H9 (cell line): ENCODE measurements at regions not wholly inside any gene's neighbourhood (a gene's known extent, or its start where the extent isn't known, plus 50 kb on each side); places are given as distances from the start of the nearest gene placed in this dataset.

Experiments
- DNase-seq: peaks from one replicate; pipeline ENCODE4 v3.0.0-alpha.2; 2017
- H2AFZ ChIP-seq: one replicate; pipeline ENCODE4 v1.6.1; 2013; ENCODE audit warnings: mild to moderate bottlenecking, low read length, control low read depth, moderate library complexity
- H2AK5ac ChIP-seq: 2 replicates; pipeline ENCODE4 v1.6.1; 2013; ENCODE audit warnings: low read length, control low read depth, mixed read lengths; ENCODE audit not compliant: insufficient read length
- H2BK120ac ChIP-seq: one replicate; pipeline ENCODE4 v1.6.1; 2013; ENCODE audit warnings: low read depth, mild to moderate bottlenecking, low read length, control low read depth, inconsistent platforms; ENCODE audit not compliant: poor library complexity, severe bottlenecking
- H2BK12ac ChIP-seq: 2 replicates; pipeline ENCODE4 v1.6.1; 2013; ENCODE audit warnings: low read length, control low read depth, mixed read lengths, low read depth; ENCODE audit not compliant: insufficient read length
- H2BK15ac ChIP-seq: 2 replicates; pipeline ENCODE4 v1.6.1; 2013; ENCODE audit warnings: low read depth, low read length, control low read depth
- H2BK20ac ChIP-seq: one replicate; pipeline ENCODE4 v1.6.1; 2013; ENCODE audit warnings: low read depth, mild to moderate bottlenecking, low read length, control low read depth, inconsistent platforms; ENCODE audit not compliant: poor library complexity, severe bottlenecking
- H2BK5ac ChIP-seq: 2 replicates; pipeline ENCODE4 v1.6.1; 2013; ENCODE audit warnings: low read length, control low read depth, mixed read lengths; ENCODE audit not compliant: insufficient read length
- H3K14ac ChIP-seq: 2 replicates; pipeline ENCODE4 v1.6.1; 2013; ENCODE audit warnings: low read length, control low read depth; ENCODE audit not compliant: insufficient read depth
- H3K18ac ChIP-seq: 2 replicates; pipeline ENCODE4 v1.6.1; 2013; ENCODE audit warnings: low read depth, mild to moderate bottlenecking, mixed read lengths, low read length, control low read depth; ENCODE audit not compliant: insufficient read length
- H3K23ac ChIP-seq: 2 replicates; pipeline ENCODE4 v1.6.1; 2013; ENCODE audit warnings: low read length, control low read depth, mixed read lengths, low read depth; ENCODE audit not compliant: insufficient read length
- H3K23me2 ChIP-seq: 2 replicates; pipeline ENCODE4 v1.6.1; 2013; ENCODE audit warnings: low read depth, mild to moderate bottlenecking, mixed read lengths, low read length, control low read depth; ENCODE audit not compliant: insufficient read length, poor library complexity, severe bottlenecking
- H3K27ac ChIP-seq: 2 replicates; pipeline ENCODE4 v1.5.1; 2013; ENCODE audit warnings: low read length, control low read depth, mixed read lengths, low read depth; ENCODE audit not compliant: insufficient read length
- H3K27me3 ChIP-seq: 2 replicates; pipeline ENCODE4 v1.6.1; 2013; ENCODE audit warnings: low read length, control low read depth, inconsistent platforms; ENCODE audit not compliant: insufficient read depth
- H3K4ac ChIP-seq: 2 replicates; pipeline ENCODE4 v1.6.1; 2013; ENCODE audit warnings: low read depth, mild to moderate bottlenecking, control low read depth, inconsistent platforms, low read length, moderate library complexity
- H3K4me1 ChIP-seq: 2 replicates; pipeline ENCODE4 v1.6.1; 2013; ENCODE audit warnings: low read length, control low read depth, inconsistent platforms; ENCODE audit not compliant: insufficient read depth
- H3K4me2 ChIP-seq: 2 replicates; pipeline ENCODE4 v1.6.1; 2013; ENCODE audit warnings: low read length, control low read depth, mixed read lengths; ENCODE audit not compliant: insufficient read length, insufficient read depth
- H3K56ac ChIP-seq: 2 replicates; pipeline ENCODE4 v1.6.1; 2013; ENCODE audit warnings: low read depth, mild to moderate bottlenecking, mixed read lengths, low read length, control low read depth; ENCODE audit not compliant: insufficient read length
- H3K79me1 ChIP-seq: 2 replicates; pipeline ENCODE4 v1.6.1; 2013; ENCODE audit warnings: low read depth, mild to moderate bottlenecking, moderate library complexity, low read length, control low read depth, inconsistent platforms; ENCODE audit not compliant: insufficient read depth, poor library complexity, severe bottlenecking
- H3K79me2 ChIP-seq: 2 replicates; pipeline ENCODE4 v1.6.1; 2013; ENCODE audit warnings: low read length, control low read depth, inconsistent platforms; ENCODE audit not compliant: insufficient read depth
- H3K9ac ChIP-seq: 2 replicates; pipeline ENCODE4 v1.6.1; 2013; ENCODE audit warnings: low read length, control low read depth, mixed read lengths; ENCODE audit not compliant: insufficient read length; ENCODE audit errors: extremely low read depth
- H3K9me3 ChIP-seq: one replicate; pipeline ENCODE4 v1.6.1; 2013; ENCODE audit warnings: low read depth, low read length, inconsistent platforms; ENCODE audit not compliant: control insufficient read depth
- H3T11ph ChIP-seq: one replicate; pipeline ENCODE4 v1.6.1; 2013; ENCODE audit warnings: mild to moderate bottlenecking, low read length, control low read depth, inconsistent platforms
- H4K20me1 ChIP-seq: one replicate; pipeline ENCODE4 v1.6.1; 2013; ENCODE audit not compliant: control insufficient read depth, insufficient read length, insufficient read depth
- H4K5ac ChIP-seq: 2 replicates; pipeline ENCODE4 v1.6.1; 2013; ENCODE audit warnings: low read depth, mild to moderate bottlenecking, mixed read lengths, low read length, control low read depth; ENCODE audit not compliant: insufficient read length
- H4K8ac ChIP-seq: replicated peaks from 2 replicates; pipeline ENCODE4 v1.6.1; 2013; ENCODE audit warnings: low read length, control low read depth, mixed read lengths, low read depth; ENCODE audit not compliant: insufficient read length
- H4K91ac ChIP-seq: 2 replicates; pipeline ENCODE4 v1.6.1; 2013; ENCODE audit warnings: low read depth, mild to moderate bottlenecking, moderate library complexity, mixed read lengths, low read length, control low read depth; ENCODE audit not compliant: insufficient read length
- H3K27ac Mint-ChIP-seq, 3 experiments: 2 replicates in 2 of 3; 3 replicates in 1 of 3; pipeline ENCODE4 v1.8.0; 2020 to 2021; ENCODE audit warnings: mixed read lengths in 3 of 3, mild to moderate bottlenecking in 1 of 3, moderate library complexity in 1 of 3
- H3K27me3 Mint-ChIP-seq: 2 replicates; pipeline ENCODE4 v1.8.0; 2021; ENCODE audit warnings: low read depth, mild to moderate bottlenecking, moderate library complexity, mixed read lengths
- H3K36me3 Mint-ChIP-seq, 3 experiments: 2 replicates in 2 of 3; 3 replicates in 1 of 3; pipeline ENCODE4 v1.8.0; 2020 to 2021; ENCODE audit warnings: low read depth in 3 of 3, mixed read lengths in 3 of 3; ENCODE audit not compliant: insufficient read depth in 1 of 3
- H3K4me1 Mint-ChIP-seq, 2 experiments: 2 replicates each; pipeline ENCODE4 v1.8.0; 2020; ENCODE audit warnings: mixed read lengths in 2 of 2
- H3K4me3 Mint-ChIP-seq, 2 experiments: 2 replicates in 1 of 2; 3 replicates in 1 of 2; pipeline ENCODE4 v1.8.0; 2020 to 2021; ENCODE audit warnings: mild to moderate bottlenecking in 2 of 2, mixed read lengths in 2 of 2, moderate library complexity in 1 of 2
- H3K9me3 Mint-ChIP-seq, 2 experiments: 2 replicates in 1 of 2; 3 replicates in 1 of 2; pipeline ENCODE4 v1.8.0; 2020; ENCODE audit warnings: mild to moderate bottlenecking in 2 of 2, mixed read lengths in 2 of 2, moderate library complexity in 1 of 2
- WGBS: extraction: QIAGEN DNeasy Blood & Tissue Kit; methylation state at CpG from one replicate; pipeline ENCODE4 v1.1.7; 2013; ENCODE audit warnings: missing lambda C conversion rate, low lambda C conversion rate, mixed read lengths; ENCODE audit not compliant: insufficient read length; ENCODE audit errors: extremely low coverage; 5-methylcytosine and 5-hydroxymethylcytosine counted together
- TF ChIP-seq, protein P1 (sequence below): fragments of 200-600 bp; sonication (generic); conservative IDR thresholded peaks from 3 replicates; pipeline ENCODE4 v1.8.0; 2021; ENCODE audit warnings: antibody characterized with exemption, mild to moderate bottlenecking

DNA sequence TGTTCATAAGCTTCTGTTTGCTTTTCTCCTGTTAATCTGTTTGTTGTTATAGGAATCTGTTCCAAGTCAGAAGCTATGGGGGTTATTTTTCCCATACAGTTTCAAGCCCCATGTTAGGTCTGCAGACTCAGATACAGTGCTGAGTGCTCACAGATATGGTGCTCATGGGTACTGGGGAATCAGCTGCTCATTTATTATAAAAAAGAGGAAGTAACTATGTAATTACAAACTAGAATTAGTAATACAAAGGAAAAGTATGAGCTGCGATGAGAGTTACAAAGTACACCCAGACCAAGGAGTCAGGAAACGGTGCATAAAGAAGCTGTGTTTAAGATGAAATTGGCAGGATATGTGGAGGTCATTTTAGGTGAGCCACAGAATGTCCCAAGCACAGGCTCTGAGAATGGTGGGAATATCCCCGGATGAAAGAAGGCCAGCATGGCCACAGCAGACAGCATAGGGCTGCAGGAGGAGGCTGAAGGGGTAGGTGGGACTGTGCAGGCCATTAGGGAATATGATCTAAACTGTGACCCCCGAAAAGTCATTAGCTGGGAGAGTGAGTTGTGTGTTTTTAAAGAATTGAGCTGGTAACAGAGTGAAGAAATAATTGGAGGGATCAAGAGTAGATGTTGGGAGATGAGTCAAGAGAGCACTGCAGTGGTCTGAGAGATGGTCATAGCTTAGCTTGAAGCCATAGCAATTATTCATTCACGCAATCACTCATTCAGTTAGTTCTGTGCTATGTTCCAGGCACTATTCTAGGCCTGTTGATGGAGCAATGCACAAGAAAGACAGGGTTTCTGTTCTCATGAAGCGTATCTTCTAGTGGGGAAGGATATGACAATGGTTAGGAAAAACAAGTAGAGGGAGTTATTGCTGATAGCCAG lies 177.4 kb upstream of the UBL3 start:
- H2BK15ac ChIP-seq: no peak overlapping the region
- no peak overlapping the region for H2BK20ac ChIP-seq
- H3K23ac ChIP-seq: no peak overlapping the region
- H3K14ac ChIP-seq: no peak overlapping the region
- H3K9me3 ChIP-seq: no peaks in the 10 kb centered on the region
- H2BK5ac ChIP-seq: no peak overlapping the region
- H2BK120ac ChIP-seq: no peak overlapping the region
- H4K20me1 ChIP-seq: no peaks in the 10 kb centered on the region
- H2AK5ac ChIP-seq: no peak overlapping the region
- H3K4ac ChIP-seq: no peak overlapping the region
- no peak overlapping the region for H3K4me3 Mint-ChIP-seq
- H3K36me3 Mint-ChIP-seq: no peaks in the 10 kb centered on the region
- no peaks in the 10 kb centered on the region for H3K23me2 ChIP-seq
- no peak overlapping the region for H4K91ac ChIP-seq
- H3K27me3 ChIP-seq: no peaks in the 10 kb centered on the region; the same call in 1 of the 2 replicates
- TF ChIP-seq, protein P1, sequence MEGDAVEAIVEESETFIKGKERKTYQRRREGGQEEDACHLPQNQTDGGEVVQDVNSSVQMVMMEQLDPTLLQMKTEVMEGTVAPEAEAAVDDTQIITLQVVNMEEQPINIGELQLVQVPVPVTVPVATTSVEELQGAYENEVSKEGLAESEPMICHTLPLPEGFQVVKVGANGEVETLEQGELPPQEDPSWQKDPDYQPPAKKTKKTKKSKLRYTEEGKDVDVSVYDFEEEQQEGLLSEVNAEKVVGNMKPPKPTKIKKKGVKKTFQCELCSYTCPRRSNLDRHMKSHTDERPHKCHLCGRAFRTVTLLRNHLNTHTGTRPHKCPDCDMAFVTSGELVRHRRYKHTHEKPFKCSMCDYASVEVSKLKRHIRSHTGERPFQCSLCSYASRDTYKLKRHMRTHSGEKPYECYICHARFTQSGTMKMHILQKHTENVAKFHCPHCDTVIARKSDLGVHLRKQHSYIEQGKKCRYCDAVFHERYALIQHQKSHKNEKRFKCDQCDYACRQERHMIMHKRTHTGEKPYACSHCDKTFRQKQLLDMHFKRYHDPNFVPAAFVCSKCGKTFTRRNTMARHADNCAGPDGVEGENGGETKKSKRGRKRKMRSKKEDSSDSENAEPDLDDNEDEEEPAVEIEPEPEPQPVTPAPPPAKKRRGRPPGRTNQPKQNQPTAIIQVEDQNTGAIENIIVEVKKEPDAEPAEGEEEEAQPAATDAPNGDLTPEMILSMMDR: no peak
- H3K79me1 ChIP-seq: no peaks in the 10 kb centered on the region
- H4K8ac ChIP-seq: no peak overlapping the region
- no peak overlapping the region for H4K5ac ChIP-seq
- H3T11ph ChIP-seq: no peak overlapping the region
- no peaks in the 10 kb centered on the region for H3K9me3 Mint-ChIP-seq
- no peak overlapping the region for H3K27ac ChIP-seq
- no peak overlapping the region for H3K56ac ChIP-seq
- no peaks in the 10 kb centered on the region for H3K4me1 ChIP-seq
- H3K27ac Mint-ChIP-seq: no peak overlapping the region; a peak in 1 of 7 replicates
- no peak for DNase-seq
- H2BK12ac ChIP-seq: no peak overlapping the region
- H3K27me3 Mint-ChIP-seq: no peaks in the 10 kb centered on the region; the same call in 1 of the 2 replicates
- no peak overlapping the region for H3K18ac ChIP-seq
- H3K4me2 ChIP-seq: no peak overlapping the region
- peaks cover 0 to 3% of the 10 kb centered on the region in 2 experiments; a peak in 2 of 4 replicates for H3K4me1 Mint-ChIP-seq
- no CpG with 5 or more reads among the region's 6 CpGs for WGBS
- H3K9ac ChIP-seq: no peak overlapping the region
- H2AFZ ChIP-seq: no peak overlapping the region
- no peaks in the 10 kb centered on the region for H3K79me2 ChIP-seq
